Fibroblast of pulmonary artery (primary cell): ENCODE measurements at regions not wholly inside any gene's neighbourhood (a gene's known extent, or its start where the extent isn't known, plus 50 kb on each side); places are given as distances from the start of the nearest gene placed in this dataset.
A peak's percentile ranks its signal among the peaks of the same experiment; 100 is the strongest.
"Not testable (repeated sequence)": the region's sequence is repeated elsewhere in the genome, so short reads cannot be mapped to it uniquely, and the experiment has no call there.

ENCODE experiments used
- DNase-seq: peaks from one replicate; pipeline ENCODE4 v3.0.0-alpha.2; 2010; ENCODE audit warnings: low read depth
- H3K4me3 ChIP-seq: replicated peaks from 2 replicates; pipeline ENCODE4 v1.5.1; 2011; ENCODE audit warnings: low read depth, mild to moderate bottlenecking, control low read depth, low read length, moderate library complexity
- TF ChIP-seq, protein P1 (sequence below): IDR thresholded peaks from 2 replicates; pipeline ENCODE4 v1.5.1; 2011; ENCODE audit warnings: mild to moderate bottlenecking, control low read depth, low read length, inconsistent platforms; ENCODE audit errors: missing control alignments

DNA sequence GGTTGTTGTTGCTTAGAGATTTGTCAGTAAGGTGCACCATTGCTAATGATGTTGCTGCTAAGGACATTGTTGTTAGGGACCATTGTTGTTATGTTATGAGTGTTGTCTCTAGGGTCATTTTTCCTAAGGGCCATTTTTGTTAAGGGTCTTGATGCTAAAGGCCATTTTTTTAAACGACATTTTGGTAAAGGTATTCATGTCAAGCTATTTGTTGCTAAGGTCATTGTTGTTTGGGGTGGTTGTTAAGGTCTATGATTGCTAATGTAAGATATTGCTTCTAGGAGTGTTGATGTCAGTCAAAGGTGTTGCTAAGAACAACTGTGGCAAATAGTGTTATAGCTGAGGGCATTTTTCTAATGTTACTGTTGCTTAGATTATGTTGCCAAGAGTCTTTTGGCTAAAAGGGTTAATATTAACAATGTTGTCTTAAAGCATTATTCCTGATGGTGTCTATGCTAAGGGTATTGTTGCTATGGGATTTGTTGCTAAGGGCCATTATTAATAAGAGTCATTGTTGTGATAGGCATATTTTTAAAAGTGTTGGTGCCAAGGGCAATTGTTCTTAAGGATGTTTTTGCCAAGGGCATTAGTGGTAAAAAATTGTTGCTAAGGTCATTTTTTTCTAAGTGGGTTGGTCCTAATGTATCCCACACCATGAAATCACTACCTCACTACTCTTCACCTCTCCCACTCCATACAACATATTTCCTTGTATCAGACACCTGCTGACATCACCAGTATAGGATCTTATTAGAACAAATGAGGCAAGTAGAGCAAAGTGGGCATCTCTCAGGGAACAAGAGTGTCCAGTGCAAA, 56.2 kb downstream of the SPATA31A6 start:
- peak; percentile 14 for DNase-seq
- not testable (repeated sequence) for H3K4me3 ChIP-seq

DNA sequence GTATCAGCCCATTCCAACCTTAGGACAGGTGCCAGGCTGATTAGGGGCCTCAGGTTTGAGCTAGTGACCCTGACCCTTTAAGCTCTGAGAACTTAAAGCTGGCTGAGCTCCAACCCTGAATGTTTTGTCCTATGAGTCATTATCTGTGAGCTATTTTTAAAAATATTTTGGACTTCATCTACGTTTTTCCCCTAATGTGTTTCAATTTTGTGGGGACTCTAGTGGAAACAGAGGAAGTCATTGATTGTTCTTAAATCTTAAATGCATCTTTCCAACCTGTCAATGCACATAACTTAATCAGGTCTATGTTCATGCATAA, 56.8 kb downstream of the SPATA31A6 start:
- DNase-seq, result peak; percentile 79
- not testable (repeated sequence) for H3K4me3 ChIP-seq

DNA sequence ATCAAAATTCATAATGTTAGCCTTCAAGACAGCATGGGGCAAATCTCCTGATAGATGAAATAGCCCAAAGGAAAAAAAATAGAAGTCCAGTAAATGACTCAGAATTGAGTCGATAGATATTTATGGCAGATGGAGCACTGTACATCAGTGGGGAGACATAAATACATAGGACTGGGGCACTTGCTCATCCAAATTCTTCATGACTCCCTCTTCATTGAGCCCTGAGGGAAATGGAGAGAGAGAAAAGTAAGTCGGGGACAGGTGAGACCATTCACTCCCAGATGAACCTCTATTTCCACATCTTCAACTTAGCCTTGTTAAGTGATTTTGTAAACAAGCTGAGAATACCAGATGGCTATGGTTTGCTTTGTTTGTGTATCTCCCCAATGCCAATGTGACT, 59.8 kb downstream of the SPATA31A6 start:
- not testable (repeated sequence) for DNase-seq

DNA sequence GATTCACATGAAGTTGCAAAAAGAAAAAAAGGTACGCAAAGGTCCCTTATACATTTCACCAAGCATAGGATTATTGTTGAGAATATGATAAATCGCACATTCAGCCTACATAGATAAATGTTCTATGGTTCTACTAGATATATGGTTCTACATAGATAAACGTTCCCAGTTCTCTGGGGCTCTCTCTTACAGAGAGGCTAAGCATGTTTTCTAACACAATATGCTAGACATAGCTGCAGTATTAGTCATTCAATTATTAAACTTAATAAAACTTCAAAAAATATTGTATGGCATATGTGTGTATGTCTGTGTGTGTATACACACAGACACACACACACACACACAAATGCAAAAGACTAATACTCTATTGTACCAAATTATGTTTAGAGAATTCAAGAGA, 60.4 kb downstream of the SPATA31A6 start:
- not testable (repeated sequence) for H3K4me3 ChIP-seq

More for the DNA sequence above, 59.8 kb downstream of the SPATA31A6 start:
- not testable (repeated sequence) for H3K4me3 ChIP-seq

DNA sequence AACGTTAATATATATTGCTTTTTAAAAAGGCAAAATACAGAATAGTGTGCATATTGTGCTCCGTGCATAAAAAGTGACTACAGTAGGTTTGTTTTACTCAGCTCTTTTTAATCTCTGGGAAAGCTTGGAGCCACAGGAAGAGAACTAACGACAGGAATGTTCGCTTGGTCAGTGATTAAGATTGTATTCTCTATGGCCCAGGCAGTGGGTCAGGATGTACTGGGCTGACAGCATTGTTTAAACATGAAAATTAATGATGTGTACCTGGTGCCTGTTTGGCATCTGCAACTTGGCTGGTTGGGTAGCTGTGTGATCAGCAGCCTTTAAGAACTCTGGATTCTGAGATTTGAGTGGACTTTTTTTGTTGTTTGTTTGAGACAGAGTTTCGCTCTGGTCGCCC, 85.3 kb downstream of the SPATA31A6 start:
- H3K4me3 ChIP-seq, result not testable (repeated sequence)
- peak; percentile 9 for DNase-seq

More for the DNA sequence above, 60.4 kb downstream of the SPATA31A6 start:
- not testable (repeated sequence) for DNase-seq

DNA sequence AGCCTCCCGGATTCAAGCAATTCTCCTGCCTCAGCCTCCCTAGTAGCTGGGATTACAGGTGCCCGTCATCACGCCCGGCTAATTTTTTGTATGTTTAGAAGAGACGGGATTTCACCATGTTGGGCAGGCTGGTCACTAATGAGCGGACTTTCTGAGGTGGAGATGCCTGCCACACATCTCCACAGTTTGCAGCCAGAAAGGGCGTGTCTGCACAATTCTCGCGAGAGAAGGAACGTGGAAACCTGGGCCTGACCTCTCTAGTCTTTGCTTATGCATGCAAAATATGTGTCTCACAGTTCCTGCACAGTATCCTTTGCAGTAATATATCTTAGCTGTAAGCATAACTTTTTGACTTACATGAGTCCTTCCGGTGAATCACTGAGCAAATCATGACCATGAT, 85.7 kb downstream of the SPATA31A6 start:
- not testable (repeated sequence) for H3K4me3 ChIP-seq, DNase-seq

DNA sequence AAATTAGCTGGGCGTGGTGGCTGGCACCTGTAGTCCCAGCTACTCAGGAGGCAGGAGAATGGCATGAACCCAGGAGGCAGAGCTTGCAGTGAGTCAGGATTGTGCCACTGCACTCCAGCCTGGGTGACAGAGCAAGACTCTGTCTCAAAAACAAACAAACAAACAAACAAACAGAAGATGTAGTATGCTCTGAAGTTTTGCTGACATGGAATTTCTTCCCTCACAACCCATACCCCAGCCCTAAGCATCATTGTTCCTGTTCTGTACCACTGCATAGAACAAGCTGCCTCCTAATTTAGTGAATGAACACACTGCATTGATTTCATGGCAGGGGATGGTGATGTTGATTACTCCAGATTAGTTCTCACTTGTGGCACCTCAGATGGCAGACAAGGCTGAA, 89.7 kb downstream of the SPATA31A6 start:
- H3K4me3 ChIP-seq, DNase-seq: not testable (repeated sequence)

DNA sequence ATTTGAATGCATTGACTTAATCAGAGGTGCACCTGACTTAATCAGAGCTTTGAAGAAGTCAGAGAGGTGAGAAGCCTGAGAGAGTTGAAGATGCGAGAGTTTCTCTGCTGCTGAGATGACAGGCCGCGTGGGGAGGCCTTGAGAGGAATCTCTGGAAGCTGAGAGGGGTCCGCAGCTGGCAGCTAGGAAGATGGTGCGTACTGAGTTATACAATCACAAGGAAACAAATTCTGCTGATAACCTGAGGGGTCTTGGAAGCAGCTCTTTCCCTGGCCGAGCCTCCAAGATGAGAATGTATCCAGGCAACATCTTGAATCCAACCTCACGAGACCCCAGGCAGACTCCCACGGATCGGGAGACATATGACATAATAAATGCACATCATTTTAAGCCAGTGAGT, 91.7 kb downstream of the SPATA31A6 start:
- no peak overlapping the region for H3K4me3 ChIP-seq
- no peak for DNase-seq
- TF ChIP-seq, protein P1, sequence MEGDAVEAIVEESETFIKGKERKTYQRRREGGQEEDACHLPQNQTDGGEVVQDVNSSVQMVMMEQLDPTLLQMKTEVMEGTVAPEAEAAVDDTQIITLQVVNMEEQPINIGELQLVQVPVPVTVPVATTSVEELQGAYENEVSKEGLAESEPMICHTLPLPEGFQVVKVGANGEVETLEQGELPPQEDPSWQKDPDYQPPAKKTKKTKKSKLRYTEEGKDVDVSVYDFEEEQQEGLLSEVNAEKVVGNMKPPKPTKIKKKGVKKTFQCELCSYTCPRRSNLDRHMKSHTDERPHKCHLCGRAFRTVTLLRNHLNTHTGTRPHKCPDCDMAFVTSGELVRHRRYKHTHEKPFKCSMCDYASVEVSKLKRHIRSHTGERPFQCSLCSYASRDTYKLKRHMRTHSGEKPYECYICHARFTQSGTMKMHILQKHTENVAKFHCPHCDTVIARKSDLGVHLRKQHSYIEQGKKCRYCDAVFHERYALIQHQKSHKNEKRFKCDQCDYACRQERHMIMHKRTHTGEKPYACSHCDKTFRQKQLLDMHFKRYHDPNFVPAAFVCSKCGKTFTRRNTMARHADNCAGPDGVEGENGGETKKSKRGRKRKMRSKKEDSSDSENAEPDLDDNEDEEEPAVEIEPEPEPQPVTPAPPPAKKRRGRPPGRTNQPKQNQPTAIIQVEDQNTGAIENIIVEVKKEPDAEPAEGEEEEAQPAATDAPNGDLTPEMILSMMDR, result no peak

DNA sequence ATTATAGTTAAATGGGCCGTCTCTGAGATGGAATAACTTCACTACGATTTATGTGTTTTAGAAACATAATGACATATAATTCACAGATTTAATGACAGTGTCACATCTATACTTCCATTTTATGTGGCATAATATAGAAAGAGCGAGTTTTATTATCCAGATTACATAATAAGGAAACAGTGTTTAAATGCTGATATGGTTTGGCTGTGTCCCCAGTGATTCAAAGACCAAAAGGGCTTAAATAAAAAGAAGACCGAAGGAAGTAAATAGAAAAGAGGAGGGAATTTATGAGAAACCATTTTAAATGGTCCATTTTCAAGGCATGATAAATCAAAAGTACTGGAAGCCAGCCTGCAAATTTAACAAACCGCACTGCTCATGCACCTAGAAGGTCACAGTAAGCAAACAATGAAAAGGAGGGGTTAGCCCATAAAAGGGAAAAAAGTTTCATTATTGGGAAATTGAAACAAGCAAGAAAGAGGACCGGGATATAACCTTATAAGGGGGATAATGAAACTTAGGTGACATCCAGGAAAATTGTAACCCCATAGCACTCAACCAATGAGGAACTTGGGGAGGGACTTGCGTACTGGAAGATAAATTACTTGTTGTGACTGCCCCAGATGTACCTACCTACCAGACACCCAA, 99.2 kb downstream of the SPATA31A6 start:
- not testable (repeated sequence) for H3K4me3 ChIP-seq, DNase-seq

DNA sequence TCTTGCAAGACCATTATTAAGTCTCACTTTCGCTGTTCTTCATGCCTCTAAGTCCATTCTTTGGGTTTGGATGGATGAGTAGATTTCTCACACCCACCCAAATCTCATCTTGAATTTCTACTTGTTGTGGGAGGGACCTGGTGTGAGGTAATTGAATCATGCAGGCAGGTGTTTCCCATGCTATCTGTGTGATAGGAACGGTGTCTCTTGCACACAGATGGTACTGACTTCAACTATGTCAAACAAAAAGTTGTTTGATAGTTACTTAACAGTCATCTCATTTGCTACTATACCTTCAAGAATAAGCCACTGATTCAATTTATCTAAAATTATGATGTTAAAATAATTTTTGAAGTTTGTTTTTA, 99.7 kb downstream of the SPATA31A6 start:
- DNase-seq, H3K4me3 ChIP-seq: not testable (repeated sequence)

DNA sequence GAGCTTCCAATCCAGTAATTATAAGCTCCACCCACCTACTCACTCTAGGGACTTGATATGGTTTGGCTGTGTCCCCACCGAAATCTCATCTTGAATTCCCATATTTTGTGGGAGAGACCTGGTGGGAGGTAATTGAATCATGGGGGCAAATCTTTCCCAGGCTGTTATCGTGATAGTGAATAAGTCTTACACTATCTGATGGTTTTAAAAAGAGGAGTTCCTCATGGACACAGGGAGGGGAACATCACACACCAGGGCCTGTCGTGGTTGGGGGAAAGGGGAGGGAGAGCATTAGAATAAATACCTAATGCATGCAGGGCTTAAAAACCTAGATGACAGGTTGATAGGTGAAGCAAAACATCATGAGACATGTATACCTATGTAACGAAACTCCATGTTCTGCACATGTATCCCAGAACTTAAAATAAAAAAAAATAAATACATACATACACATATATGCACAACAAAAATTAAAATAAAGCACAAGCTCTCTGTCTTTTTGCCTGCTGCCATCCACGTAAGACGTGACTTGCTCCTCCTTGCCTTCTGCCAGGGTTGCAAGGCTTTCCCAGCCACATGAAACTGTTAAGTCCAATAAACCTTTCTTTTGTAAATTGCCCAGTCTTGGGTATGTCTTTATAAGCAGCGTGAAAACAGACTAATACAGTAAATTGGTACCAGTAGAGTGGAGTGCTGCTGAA, 102.8 kb downstream of the SPATA31A6 start:
- not testable (repeated sequence) for H3K4me3 ChIP-seq, DNase-seq

DNA sequence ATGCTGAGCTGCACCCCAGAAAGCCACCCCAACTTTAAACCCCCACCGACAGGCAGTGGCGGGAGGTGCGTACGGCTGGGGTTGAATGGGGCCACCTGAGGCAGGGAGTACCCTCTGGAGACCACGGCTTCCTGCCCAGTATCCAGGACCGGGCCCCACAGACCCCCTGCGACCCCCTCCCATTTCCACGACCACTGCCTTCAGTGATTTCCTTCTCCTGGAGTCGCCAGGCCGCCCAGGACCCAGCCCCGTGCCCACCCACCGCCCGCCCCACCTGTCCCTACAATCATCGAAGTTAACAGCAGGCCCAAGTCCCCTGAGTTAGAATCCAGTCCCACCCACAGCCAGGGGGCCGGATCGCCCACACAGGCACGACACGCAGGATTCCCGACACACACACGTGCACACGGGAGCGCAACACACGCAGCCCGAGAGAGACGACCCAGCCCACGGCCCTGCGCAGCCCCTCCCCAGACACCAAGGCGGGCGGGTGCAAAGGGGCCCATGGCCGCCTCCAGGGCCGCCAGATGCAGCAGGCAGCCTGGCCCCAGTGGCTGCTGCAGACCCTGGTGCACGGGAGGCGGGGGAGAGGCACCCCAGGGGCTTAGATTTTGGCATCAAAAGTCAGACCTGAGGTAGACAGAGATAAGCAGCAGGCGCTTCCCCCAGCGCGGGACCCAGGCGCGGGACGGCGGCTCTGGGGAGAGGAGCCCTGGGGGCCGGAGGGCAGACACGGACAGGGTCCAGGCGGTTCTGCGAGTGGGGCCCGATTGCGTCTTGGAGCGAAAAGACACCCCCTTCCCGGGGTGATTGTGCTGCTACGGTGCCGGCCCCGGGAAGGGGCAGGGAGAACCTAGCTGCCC, 104.8 kb downstream of the SPATA31A6 start:
- H3K4me3 ChIP-seq, result not testable (repeated sequence)

DNA sequence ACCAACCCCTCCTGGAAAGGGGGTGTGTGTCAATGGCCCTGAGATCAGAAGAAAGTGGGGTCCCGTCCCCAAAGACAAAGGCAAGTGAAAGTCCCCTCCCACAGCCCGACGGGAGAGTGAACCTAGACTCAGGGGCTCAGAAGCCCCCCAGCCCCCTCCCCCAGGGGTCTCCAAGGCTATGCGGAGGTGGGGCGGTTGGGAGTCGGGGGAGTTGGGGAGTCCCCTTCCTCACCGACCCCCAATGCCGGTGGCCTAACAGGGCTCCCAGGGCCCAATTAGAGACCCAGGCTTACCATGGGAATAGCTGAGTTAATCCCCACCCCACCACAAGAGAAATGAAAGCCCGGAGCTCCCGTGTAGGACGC, 105.4 kb downstream of the SPATA31A6 start:
- H3K4me3 ChIP-seq, result not testable (repeated sequence)

More for the DNA sequence above, 104.8 kb downstream of the SPATA31A6 start:
- not testable (repeated sequence) for DNase-seq

DNA sequence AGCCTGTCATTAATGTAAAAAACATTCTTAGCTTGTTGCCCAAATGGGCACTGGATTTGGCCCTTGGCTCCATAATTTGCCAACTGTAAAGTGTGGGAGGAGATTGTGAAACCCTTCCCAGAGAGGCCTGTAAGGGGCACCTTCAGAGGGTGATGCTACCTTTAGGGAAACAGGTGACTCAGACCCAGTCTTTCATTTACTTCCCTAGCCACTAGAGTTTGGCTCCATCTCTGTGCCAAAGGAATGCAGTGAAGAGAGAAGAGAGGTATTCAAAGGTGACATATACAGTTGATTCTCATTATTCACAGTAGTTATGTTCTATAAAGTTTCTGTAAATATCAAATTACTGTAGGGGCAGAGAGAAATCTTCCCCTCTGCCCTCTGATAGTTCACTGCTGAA, 116.7 kb downstream of the SPATA31A6 start:
- not testable (repeated sequence) for H3K4me3 ChIP-seq, DNase-seq

More for the DNA sequence above, 105.4 kb downstream of the SPATA31A6 start:
- not testable (repeated sequence) for DNase-seq

DNA sequence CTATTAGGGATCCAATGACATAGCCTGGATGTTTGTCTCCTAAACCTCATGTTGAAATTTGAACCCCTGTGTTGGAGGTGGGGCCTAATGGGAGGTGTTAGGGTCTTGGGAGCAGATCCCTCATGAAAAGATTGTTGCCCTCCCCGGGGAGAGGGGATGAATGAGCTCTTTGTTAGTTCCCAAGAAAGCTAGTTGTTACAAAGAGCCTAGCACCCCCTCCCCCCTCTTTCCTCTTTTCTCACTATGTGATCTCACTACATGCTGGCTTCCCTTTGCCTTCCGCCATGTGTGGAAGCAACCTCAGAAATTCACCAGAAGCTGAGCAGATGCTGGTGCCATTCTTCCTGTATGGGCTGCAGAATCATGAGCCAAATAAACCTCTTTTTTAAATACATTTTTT, 123.2 kb downstream of the SPATA31A6 start:
- H3K4me3 ChIP-seq, DNase-seq: not testable (repeated sequence)

DNA sequence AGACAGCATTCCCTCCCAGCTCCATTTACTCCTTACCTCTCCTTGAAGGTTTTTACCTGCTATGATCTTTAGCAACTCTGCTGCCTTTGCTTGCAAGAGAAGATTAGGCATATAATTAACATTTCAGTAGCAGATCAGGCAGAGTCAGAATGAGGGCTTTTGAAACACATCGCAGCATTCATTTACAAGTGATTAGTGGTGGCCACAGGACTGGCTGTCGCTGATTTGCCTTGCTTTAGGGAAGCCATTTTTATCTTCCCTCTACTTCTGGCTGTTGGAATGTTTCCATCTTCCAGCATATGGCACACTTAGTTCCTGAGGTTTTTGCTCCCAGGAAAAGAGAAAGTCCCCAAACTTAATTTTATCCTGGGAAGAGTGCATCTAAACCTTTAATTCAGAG, 124.0 kb downstream of the SPATA31A6 start:
- DNase-seq, H3K4me3 ChIP-seq: not testable (repeated sequence)

DNA sequence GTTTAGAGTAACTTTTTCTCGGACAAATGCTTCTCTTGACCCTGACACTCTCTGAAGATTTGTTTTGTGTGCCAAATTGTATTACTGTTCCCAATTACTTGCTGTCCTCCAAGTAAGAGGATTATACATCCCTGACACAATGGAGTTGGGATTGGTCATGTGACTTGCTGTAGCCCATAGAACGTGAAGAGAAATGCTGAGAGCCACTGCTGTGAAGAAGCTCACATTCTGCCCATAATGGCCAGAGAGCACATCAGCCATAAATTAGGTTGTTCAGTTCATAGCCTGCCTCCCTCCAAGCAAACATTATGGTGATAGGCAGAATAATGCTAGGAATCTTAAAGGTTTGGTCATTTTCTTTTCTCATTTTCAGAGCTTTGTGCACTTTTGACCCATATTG, 127.5 kb downstream of the SPATA31A6 start:
- DNase-seq, H3K4me3 ChIP-seq: not testable (repeated sequence)
